Left kidney (tissue), 1 donor: ENCODE measurements at regions not wholly inside any gene's neighbourhood (a gene's known extent, or its start where the extent isn't known, plus 50 kb on each side); places are given as distances from the start of the nearest gene placed in this dataset.
"Not testable (repeated sequence)": the region's sequence is repeated elsewhere in the genome, so short reads cannot be mapped to it uniquely, and the experiment has no call there.

ENCODE experiments used
- DNase-seq: peaks from one replicate; pipeline ENCODE4 v3.0.0-alpha.2; 2013

GRCh38 chr17:31677036-31677435 lies 182.0 kb downstream of the COPRS start:
- no peak for DNase-seq

- DNase-seq = not testable (repeated sequence)
Observed at GRCh38 chr17:31675392-31675791, 183.7 kb downstream of the COPRS start.

- DNase-seq = no peak
Observed at GRCh38 chr17:31674717-31675349, 184.2 kb downstream of the COPRS start.

- no peak for DNase-seq
Observed at GRCh38 chr17:31674305-31674704, 184.7 kb downstream of the COPRS start.

GRCh38 chr17:31673076-31673475 lies 186.0 kb downstream of the COPRS start:
- DNase-seq = no peak

- DNase-seq = no peak
Observed at GRCh38 chr17:31672161-31672819, 186.8 kb downstream of the COPRS start.

GRCh38 chr17:31663576-31663975 lies 195.5 kb downstream of the COPRS start:
- DNase-seq = no peak

- no peak for DNase-seq
Observed at GRCh38 chr17:31660684-31661083, 198.4 kb downstream of the COPRS start.

GRCh38 chr17:31657876-31658275 lies 201.2 kb downstream of the COPRS start:
- DNase-seq = no peak

GRCh38 chr17:31654936-31655335 lies 204.1 kb downstream of the COPRS start:
- no peak for DNase-seq

GRCh38 chr17:31653691-31654090 lies 205.4 kb downstream of the COPRS start:
- no peak for DNase-seq

GRCh38 chr17:31650756-31651520 lies 208.1 kb downstream of the COPRS start:
- no peak for DNase-seq

GRCh38 chr17:31649302-31649701 lies 209.7 kb downstream of the COPRS start:
- DNase-seq = no peak

GRCh38 chr17:31647661-31648060 lies 211.4 kb downstream of the COPRS start:
- no peak for DNase-seq

- DNase-seq = no peak
Observed at GRCh38 chr17:31646642-31647041, 212.4 kb downstream of the COPRS start.

GRCh38 chr17:31645351-31645750 lies 213.7 kb downstream of the COPRS start:
- DNase-seq = no peak

- no peak for DNase-seq
Observed at GRCh38 chr17:31631766-31632165, 227.3 kb downstream of the COPRS start.

- DNase-seq = not testable (repeated sequence)
Observed at GRCh38 chr17:31630866-31631265, 228.2 kb downstream of the COPRS start.

GRCh38 chr17:31629696-31630470 lies 229.2 kb downstream of the COPRS start:
- DNase-seq = no peak

- no peak for DNase-seq
Observed at GRCh38 chr17:31627960-31628359, 231.1 kb downstream of the COPRS start.

- DNase-seq = no peak
Observed at GRCh38 chr17:31623990-31624389, 232.5 kb downstream of the RAB11FIP4 start.

- DNase-seq = no peak
Observed at GRCh38 chr17:31622500-31622899, 231.0 kb downstream of the RAB11FIP4 start.

GRCh38 chr17:31621566-31621965 lies 230.1 kb downstream of the RAB11FIP4 start:
- no peak for DNase-seq
